ENCODE measurements at regions not wholly inside any gene's neighbourhood (a gene's known extent, or its start where the extent isn't known, plus 50 kb on each side); places are given as distances from the start of the nearest gene placed in this dataset.

DNA sequence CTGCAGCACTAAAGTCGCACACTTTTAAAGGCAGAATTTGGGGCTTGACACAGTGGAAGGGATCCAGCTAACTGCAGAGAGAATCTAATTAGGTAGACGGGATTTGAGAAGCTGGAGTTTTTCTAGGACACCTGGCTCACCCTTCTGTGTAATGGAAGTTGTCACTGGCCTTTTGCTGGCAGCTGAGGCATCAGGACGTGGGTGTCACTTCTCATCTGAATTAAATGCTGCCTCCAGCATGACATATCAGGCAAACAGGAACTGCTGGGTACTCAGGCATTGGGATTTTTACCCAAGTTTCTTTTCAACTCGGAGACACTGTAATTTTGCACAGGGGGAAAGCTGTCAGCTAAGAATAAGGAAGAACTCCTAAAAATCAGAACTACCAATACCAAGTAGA lies 861.9 kb upstream of the ARPP21 start:
- no peak overlapping the region for H3K4me3 Mint-ChIP-seq
- H3K9me3 Mint-ChIP-seq = peaks cover 45% of the 10 kb centered on the region
- H3K4me1 Mint-ChIP-seq (ENCODE audit: low read depth) = no peaks in the 10 kb centered on the region
- H3K36me3 Mint-ChIP-seq (ENCODE audit: low read depth) = no peaks in the 10 kb centered on the region; the same call in 1 of the 2 replicates
- no peaks in the 10 kb centered on the region for H3K27me3 Mint-ChIP-seq (ENCODE audit: insufficient read depth)
- no peak for DNase-seq
- TF ChIP-seq, protein P1, sequence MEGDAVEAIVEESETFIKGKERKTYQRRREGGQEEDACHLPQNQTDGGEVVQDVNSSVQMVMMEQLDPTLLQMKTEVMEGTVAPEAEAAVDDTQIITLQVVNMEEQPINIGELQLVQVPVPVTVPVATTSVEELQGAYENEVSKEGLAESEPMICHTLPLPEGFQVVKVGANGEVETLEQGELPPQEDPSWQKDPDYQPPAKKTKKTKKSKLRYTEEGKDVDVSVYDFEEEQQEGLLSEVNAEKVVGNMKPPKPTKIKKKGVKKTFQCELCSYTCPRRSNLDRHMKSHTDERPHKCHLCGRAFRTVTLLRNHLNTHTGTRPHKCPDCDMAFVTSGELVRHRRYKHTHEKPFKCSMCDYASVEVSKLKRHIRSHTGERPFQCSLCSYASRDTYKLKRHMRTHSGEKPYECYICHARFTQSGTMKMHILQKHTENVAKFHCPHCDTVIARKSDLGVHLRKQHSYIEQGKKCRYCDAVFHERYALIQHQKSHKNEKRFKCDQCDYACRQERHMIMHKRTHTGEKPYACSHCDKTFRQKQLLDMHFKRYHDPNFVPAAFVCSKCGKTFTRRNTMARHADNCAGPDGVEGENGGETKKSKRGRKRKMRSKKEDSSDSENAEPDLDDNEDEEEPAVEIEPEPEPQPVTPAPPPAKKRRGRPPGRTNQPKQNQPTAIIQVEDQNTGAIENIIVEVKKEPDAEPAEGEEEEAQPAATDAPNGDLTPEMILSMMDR (IDR thresholded peaks at IDR 0.05) = no peak
- no peak overlapping the region for H3K27ac Mint-ChIP-seq

DNA sequence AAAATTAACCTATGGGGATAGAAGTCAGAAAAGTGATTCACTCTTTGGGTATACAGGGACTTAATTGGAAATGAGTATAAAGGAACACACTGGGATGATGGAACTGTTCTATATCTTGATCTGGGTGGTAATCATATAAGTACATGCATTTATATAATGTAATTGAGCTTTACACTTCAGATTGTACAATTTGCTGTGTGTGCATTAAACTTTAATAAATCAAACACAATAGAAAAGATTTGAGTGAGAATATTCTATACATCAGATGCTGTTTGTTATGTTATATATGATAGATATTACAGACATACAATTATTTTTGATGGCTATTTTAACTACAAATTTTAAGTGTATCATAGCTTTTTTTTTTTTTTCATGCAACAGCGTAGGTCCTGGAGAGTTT lies 860.2 kb upstream of the ARPP21 start:
- peaks cover 43% of the 10 kb centered on the region for H3K9me3 Mint-ChIP-seq
- no peak overlapping the region for H3K27ac Mint-ChIP-seq
- TF ChIP-seq, protein P1 (IDR thresholded peaks at IDR 0.05) = no peak
- no peaks in the 10 kb centered on the region for H3K4me1 Mint-ChIP-seq (ENCODE audit: low read depth)
- no peak for DNase-seq
- no peak overlapping the region for H3K4me3 Mint-ChIP-seq
- H3K27me3 Mint-ChIP-seq (ENCODE audit: insufficient read depth) = no peaks in the 10 kb centered on the region
- H3K36me3 Mint-ChIP-seq (ENCODE audit: low read depth) = no peaks in the 10 kb centered on the region

DNA sequence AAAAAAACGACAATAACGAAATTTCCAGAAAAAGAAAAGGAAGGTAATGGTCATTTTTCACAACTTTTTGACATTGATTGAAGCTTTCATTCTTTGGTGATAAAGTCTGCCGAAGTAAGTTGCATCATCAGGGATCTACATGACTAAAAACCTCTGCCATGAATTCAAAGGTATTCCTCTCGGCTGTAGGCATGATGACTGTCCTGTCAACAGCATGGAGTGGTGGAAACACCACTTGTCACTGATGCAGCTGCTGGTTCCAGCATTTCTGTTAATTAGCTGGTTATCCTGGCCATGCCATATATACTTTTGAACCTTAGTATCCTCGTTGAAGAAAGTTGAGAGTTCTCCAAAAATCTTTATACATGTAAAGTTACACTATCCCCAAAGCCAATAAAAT lies 859.0 kb upstream of the ARPP21 start:
- H3K9me3 Mint-ChIP-seq = peaks cover 41% of the 10 kb centered on the region
- no peaks in the 10 kb centered on the region for H3K27me3 Mint-ChIP-seq (ENCODE audit: insufficient read depth)
- TF ChIP-seq, protein P1 (IDR thresholded peaks at IDR 0.05) = no peak
- no peak for DNase-seq
- no peak overlapping the region for H3K27ac Mint-ChIP-seq
- H3K4me1 Mint-ChIP-seq (ENCODE audit: low read depth) = no peaks in the 10 kb centered on the region
- H3K4me3 Mint-ChIP-seq = no peak overlapping the region
- no peaks in the 10 kb centered on the region for H3K36me3 Mint-ChIP-seq (ENCODE audit: low read depth)

DNA sequence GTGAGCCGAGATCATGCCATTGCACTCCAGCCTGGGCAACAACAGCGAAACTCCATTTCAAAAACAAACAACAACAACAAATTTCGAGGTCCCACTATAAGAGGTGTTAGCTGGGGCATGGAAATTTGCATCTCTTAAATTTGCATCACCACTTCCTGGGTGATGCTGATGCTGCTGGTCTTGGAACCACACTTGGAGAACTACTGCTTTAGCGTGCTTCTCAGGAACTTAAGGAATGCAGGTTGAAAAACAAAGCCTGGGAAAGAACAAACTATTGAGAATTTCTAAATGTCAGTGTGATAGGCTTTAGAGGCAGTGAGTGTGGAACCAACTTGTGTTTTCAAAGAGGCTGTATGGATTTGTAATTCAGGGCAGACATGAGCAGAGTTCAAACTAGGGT lies 858.4 kb upstream of the ARPP21 start:
- H3K36me3 Mint-ChIP-seq (ENCODE audit: low read depth) = no peaks in the 10 kb centered on the region
- no peaks in the 10 kb centered on the region for H3K4me1 Mint-ChIP-seq (ENCODE audit: low read depth)
- TF ChIP-seq, protein P1 (IDR thresholded peaks at IDR 0.05) = no peak
- H3K4me3 Mint-ChIP-seq = no peak overlapping the region
- DNase-seq = no peak
- H3K27ac Mint-ChIP-seq = no peak overlapping the region
- H3K9me3 Mint-ChIP-seq = peaks cover 37% of the 10 kb centered on the region
- H3K27me3 Mint-ChIP-seq (ENCODE audit: insufficient read depth) = no peaks in the 10 kb centered on the region

DNA sequence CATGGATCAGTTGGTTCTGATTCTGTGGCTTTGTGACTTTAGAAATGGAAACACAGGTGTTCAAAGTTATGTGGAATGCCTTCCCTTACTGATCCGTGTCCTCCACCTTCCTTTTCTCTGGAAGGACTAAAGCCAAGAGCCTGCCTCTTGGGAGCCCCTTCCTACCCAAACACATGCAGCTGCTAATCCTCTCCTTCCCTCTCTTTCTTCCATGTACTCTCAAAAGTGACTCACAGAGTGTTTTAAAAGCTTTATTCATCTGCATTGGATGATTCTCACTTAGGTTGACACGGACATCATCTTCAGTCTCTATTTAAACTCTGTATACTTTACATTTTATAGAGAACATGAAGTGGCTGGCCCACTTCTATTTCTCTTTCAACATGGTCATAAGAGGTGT lies 856.5 kb upstream of the ARPP21 start:
- Mint-ChIP-seq H3K9me3 (peaks cover 34% of the 10 kb centered on the region), H3K27me3 (ENCODE audit: insufficient read depth) (no peaks in the 10 kb centered on the region), H3K36me3 (ENCODE audit: low read depth) (no peaks in the 10 kb centered on the region), H3K4me3 (no peak overlapping the region), H3K27ac (no peak overlapping the region), H3K4me1 (ENCODE audit: low read depth) (no peaks in the 10 kb centered on the region)
- no peak for DNase-seq
- TF ChIP-seq, protein P1 (IDR thresholded peaks at IDR 0.05) = no peak

DNA sequence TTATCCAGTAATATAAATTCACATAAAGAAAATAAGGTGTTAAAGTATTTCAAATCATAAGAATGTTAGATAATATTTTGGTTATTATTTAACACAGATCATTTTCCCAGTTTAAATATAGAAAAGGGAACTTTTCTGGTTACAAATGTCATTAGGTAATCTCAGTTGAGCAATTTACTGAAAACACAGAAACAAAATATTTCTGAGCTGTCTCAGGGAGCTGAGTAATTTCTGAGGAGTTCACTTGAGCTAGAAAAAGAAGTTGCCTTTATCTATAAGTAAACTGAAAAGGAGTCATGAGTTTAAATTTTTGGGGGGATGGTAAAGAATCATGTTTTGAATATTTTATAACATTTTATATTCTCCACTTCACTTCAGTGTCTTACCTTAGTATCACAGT lies 855.4 kb upstream of the ARPP21 start:
- Mint-ChIP-seq H3K9me3 (peaks cover 39% of the 10 kb centered on the region), H3K36me3 (ENCODE audit: low read depth) (no peaks in the 10 kb centered on the region), H3K4me1 (ENCODE audit: low read depth) (no peaks in the 10 kb centered on the region), H3K27ac (no peak overlapping the region), H3K27me3 (ENCODE audit: insufficient read depth) (no peaks in the 10 kb centered on the region), H3K4me3 (no peak overlapping the region)
- no peak for DNase-seq
- TF ChIP-seq, protein P1 (IDR thresholded peaks at IDR 0.05) = no peak
